D721Med (cell line): ENCODE measurements at regions not wholly inside any gene's neighbourhood (a gene's known extent, or its start where the extent isn't known, plus 50 kb on each side); places are given as distances from the start of the nearest gene placed in this dataset.

Experiments used
- DNase-seq: peaks from one replicate; pipeline ENCODE4 v3.0.0; 2011; ENCODE audit warnings: low spot score; ENCODE audit not compliant: insufficient read length
- FAIRE-seq: peaks from 2 replicates; lab custom pipeline; 2011; peaks lifted over from hg19 to GRCh38; lab: Jason Lieb, UNC
- TF ChIP-seq, protein P1 (sequence below): IDR thresholded peaks from 2 replicates; pipeline ENCODE4 v1.5.1; 2012; ENCODE audit warnings: mild to moderate bottlenecking, control low read depth; ENCODE audit not compliant: insufficient read depth; ENCODE audit errors: missing control alignments

DNA sequence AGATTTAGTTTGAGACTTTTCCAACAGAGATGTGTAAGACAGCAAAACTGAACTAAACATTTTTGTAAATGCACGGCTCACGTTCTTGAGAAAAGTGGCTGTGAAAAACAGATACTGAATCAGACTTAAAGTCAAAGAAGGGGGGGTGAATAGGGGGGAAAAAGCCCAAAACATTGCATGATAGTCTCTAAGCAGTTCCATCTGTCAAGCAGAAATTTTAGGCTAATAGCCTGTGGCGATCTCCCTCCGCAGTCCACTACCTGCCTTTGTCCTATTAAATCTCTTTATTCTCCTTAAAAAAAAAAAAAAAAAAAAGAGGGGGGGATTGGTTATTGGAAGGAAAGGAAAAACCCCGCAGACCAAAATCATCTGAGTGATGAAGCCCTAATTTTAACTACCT is 217.6 kb upstream of the NFIA start:
- TF ChIP-seq, protein P1, sequence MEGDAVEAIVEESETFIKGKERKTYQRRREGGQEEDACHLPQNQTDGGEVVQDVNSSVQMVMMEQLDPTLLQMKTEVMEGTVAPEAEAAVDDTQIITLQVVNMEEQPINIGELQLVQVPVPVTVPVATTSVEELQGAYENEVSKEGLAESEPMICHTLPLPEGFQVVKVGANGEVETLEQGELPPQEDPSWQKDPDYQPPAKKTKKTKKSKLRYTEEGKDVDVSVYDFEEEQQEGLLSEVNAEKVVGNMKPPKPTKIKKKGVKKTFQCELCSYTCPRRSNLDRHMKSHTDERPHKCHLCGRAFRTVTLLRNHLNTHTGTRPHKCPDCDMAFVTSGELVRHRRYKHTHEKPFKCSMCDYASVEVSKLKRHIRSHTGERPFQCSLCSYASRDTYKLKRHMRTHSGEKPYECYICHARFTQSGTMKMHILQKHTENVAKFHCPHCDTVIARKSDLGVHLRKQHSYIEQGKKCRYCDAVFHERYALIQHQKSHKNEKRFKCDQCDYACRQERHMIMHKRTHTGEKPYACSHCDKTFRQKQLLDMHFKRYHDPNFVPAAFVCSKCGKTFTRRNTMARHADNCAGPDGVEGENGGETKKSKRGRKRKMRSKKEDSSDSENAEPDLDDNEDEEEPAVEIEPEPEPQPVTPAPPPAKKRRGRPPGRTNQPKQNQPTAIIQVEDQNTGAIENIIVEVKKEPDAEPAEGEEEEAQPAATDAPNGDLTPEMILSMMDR = no peak
- FAIRE-seq (no peak), DNase-seq (no peak)

- TF ChIP-seq, protein P1 = no peak
- FAIRE-seq = no peak
- DNase-seq = no peak
Observed at GRCh38 chr1:60863131-60863530, 219.2 kb upstream of the NFIA start.

DNA sequence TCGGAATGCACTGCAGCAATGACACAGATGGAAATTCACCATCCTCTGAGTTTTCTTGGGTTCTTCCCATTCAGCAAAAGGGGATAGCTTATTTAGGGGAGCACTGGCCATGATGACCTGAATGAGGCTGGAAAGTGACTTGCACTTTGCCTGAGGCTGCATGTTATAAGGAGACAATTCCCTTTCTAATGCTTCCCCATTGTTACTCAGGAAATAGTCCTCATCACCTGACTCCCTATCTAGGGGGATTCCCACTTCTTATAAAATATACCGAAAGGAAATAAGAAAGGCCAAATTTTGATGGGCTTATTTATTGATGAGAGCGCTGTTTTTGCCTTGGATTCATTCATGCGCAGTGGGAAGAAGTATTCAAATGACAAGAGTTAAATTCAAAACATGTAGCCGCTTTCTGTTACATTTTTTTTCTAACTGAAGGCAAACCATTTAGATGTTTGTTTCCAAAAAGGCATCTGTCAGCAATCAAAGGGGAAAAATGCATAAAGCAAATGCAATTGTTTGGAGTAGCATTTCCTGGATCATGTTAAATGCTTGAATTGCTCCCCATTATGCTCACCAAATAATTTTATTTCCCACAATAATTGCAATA is 220.3 kb upstream of the NFIA start:
- TF ChIP-seq, protein P1 = no peak
- no peak for FAIRE-seq
- DNase-seq = no peak

DNA sequence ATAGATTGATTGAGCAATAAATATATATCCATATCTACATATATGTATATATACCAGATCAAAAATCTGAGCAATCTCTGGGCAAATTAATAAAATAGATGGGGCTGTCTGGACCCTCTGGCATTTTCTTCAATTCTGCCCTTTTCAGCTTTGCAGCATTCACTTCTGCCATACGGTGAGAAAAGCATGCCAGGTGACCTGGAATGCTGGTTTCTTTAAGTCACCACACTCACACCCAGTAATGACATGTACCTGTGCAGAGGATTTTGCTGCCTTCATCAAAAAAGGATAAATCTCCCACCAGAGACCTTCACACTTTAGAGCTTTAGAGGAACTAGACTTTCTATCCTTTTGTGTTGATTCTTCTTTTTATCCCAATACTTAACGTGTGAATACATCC is 223.2 kb upstream of the NFIA start:
- TF ChIP-seq, protein P1 = no peak
- FAIRE-seq = no peak
- DNase-seq = no peak

DNA sequence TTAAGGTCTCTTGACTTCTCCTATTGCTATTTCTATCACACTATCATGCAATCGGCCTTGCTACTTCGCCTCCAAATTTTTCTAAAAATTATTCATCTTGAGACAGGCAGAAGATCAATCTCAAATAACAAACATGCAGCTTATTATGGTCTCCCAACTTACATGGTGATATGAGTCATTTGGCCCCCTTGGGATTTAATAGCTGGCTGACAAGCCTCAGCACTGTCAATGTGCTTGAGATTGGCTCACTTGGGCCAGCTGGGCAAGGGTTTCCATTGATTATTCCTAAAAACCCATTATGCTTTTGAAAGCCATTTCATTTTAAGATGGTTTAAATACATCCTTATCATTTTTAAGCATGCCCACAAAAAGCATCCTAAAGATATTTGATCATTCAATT is 224.5 kb upstream of the NFIA start:
- TF ChIP-seq, protein P1 = no peak
- DNase-seq (no peak), FAIRE-seq (no peak)

DNA sequence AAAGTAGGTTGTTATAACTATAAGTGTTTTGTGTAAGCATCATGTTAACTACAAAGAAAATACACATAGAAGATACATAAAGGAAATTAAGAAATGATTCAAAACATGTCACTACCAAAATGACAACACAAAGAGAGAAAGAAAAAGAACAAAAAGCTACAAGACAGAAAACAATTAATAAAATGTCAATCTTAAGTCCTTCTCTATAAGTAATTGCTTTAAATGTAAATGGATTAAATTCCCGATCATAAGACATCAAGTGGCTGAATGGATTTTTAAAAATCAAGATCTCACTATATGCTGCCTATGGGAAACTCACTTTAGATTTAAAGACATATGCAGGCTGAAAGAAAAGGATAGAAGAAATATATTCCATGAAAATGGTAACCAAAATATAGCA is 232.3 kb upstream of the NFIA start:
- no peak for FAIRE-seq
- no peak for DNase-seq
- TF ChIP-seq, protein P1 = no peak

- TF ChIP-seq, protein P1 = no peak
- FAIRE-seq (no peak), DNase-seq (no peak)
Observed at GRCh38 chr1:60849401-60849800, 233.0 kb upstream of the NFIA start.
